GM18499 (cell line): ENCODE measurements at regions not wholly inside any gene's neighbourhood (a gene's known extent, or its start where the extent isn't known, plus 50 kb on each side); places are given as distances from the start of the nearest gene placed in this dataset.

Source experiments
- ATAC-seq: cut with Tn5 transposase; IDR thresholded peaks from one replicate; pipeline ENCODE4 v1.9.1; 2021; ENCODE audit warnings: moderate number of reproducible peaks; ENCODE audit not compliant: insufficient read depth, unreplicated experiment

DNA sequence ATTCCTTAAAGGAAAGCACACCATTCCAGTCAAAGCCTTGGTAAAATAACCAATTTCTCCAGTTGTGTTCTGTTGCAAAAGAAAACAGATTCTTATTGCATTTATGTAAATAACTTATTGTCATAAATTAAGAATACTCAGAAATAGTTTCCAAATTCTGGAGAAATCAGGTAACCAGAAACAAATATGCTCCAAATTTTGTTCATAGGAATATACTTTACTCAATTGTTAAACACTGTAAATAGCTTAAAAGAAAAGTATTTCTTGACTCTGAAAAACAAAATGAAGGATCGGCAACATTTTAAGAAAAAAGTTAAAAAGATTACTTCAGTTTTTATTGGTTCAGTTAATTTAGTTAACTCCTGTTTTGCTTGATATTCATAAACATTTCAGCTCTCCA, 67.1 kb upstream of the PIK3CG start:
- ATAC-seq: no peak

DNA sequence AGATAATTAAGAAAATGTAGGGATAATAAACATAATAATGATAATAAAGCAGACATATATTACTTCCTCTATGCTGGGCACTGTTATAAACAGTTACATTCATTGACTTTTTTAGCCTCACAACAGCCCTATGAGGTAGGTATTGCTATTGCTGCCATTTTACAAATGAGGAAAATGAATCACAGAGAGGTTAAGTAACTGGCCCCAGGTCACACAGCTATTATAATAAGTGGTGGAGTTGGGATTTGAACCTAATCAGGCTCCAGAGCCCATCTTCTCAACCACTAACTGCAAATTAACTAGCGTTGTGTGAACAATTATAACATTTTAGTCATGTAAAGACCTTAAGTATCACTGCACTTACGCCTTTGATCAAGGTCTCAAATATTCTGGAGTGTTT, 62.5 kb upstream of the PIK3CG start:
- ATAC-seq: no peak

DNA sequence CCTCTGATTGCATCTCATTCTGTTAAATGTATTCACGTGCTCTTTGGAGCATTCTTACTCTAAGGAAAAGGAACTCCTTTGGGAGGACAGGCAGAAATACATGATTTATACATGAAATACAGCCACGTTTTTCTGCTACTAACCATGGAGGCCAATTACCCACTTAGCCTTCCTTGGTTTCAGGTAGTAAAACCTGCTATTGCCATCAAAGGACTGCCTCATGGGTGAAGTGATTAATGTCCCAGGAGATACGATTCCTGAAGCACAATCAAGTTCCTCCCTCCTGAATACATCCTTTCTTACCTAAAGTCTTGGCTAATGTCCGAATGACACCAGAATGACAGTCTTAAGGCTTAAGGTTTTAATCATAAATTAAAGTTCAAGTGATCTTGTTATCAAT, 58.5 kb upstream of the PIK3CG start:
- no peak for ATAC-seq

DNA sequence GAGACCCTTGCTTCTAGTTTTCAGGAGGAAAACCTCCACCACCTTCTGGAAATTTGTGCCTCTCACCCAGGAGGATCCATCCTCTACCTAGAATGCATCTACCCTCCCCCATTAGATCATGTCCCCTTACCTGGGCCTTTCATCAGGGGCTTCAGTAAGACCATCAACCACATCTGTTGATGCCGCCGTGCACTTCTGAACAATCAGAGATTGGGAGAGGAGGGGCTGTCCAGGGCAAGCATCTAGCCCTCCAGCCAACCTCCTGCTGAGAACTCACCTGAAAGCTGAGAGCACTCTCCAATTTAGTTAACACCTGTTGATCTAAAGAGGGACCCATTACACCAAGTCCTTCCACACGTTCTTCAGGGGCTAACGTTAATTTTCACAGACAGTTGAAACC, 57.6 kb upstream of the PIK3CG start:
- ATAC-seq: no peak

DNA sequence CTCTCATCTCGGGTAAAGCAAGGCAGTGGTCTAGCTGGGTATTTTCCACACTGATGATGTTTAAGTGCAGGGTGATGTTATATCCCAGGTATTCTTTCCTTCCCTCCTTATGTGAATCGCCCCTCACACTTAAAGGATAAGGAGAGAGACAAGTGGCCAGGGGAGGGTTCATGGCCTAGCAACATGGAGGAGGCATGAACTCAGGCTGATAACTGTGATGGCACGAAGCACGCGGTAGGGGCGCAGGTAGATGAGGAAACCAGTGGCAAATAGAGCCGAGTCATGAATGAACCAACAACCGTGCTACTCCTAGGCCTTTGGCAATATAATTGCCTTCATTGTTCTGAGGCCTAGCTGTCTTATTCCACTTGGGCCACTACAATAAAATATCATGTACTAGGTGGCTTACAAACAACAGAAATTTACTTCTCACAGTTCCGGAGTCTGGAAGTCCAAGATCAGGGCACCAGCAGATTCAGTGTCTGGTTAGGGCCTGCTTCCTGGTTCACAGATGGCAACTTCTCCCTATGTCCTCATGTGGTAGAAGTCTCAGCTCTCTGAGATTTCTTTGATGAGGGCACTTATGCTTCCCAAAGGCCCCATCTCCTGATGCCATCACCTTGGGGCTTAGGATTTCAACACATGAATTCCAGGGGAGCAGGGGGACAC, 56.0 kb upstream of the PIK3CG start:
- no peak for ATAC-seq

DNA sequence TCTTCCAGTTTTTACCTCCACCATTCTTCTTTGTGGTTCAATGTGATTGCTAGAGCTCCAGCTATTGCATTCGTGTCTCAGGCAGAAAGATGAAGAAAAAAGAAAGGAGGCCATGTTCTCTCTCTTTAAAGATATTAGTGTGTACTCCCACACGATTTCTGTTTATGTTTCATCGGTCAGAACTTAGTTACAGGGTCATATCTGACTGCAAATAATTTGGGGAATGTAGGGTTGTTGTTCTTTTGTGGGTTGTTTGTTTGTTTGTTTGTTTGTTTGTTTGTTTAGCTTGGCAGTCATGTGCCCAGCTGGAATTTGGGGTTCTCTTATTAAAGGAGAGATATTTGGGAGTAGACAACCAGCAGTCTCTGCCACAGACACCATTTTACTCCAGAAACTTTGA, 53.6 kb upstream of the PIK3CG start:
- ATAC-seq: no peak

DNA sequence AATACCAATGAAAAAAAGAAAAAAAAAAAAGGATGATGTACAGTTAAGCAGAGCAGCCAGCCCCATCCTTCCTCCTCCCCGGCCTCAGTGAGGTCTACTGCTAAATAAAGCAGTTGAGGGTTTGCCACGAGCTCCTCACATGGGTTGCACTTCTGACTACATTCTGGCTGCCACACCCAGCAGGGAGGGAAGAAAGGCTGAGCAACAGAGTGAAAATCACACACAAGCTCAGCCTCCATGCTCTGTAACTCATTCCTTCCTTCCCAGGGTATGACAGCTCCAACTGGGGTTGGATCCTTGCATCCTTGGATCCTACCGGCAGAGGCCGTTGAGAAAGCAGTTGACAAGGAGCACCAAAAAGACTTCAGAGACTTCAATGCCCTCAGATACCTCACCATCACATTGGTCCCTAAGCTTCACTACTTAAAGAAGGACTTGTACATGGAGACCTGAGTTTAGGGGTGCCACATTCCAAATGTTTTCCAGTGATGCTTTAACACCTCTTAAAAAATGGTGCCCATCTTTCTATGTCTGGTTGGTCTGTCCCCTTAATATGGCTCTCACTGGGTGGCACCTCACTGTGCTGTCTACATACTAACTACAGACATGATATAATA, 52.9 kb upstream of the PIK3CG start:
- no peak for ATAC-seq

DNA sequence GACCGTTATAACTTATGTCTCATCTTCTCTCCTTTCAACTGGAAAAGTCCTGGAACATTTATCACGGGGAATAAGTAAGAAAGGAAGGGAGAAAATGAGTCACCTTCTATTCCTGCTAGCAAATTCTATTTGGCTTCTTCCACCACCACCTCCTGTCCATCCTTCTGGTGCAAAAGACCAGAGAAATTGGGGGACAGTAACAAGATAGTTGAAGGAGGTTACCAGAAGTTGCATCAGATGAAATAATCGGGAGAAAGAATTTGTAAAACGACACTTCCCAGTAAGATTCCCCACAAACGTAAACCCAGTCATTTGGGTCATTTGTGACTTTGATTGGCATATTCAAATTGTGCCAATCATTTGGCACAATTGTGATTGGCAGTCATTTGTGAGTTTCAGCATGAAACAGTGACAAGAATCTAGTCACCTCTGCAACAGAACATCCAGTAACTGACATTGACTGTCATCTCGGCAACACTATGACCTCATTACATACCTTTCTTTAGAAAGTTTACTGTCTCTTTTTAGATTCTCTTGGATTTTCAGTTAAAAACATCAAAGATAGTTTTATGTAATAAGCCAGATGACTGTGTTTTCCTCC, 51.3 kb upstream of the PIK3CG start:
- ATAC-seq: no peak

DNA sequence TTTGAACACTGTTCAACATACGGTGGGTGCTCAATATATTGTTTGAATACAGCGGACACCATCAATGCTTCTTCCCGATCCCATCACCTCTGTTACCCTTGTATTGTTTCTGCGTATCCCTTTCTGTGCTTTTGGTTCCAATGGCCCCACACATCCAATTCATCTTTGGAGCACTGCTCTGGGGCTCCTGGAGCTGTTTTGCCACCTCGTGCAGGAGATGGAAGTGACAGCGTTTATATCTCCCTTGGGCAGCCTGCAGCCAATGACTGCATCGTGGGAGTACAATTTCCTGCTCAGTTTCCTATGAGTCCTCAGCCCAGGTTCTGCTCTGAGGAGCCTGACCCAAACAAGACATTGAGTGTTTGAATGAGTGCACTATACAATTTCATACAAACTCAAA, 50.2 kb upstream of the PIK3CG start:
- ATAC-seq: no peak
